ENCODE measurements at regions not wholly inside any gene's neighbourhood (a gene's known extent, or its start where the extent isn't known, plus 50 kb on each side); places are given as distances from the start of the nearest gene placed in this dataset.

DNA sequence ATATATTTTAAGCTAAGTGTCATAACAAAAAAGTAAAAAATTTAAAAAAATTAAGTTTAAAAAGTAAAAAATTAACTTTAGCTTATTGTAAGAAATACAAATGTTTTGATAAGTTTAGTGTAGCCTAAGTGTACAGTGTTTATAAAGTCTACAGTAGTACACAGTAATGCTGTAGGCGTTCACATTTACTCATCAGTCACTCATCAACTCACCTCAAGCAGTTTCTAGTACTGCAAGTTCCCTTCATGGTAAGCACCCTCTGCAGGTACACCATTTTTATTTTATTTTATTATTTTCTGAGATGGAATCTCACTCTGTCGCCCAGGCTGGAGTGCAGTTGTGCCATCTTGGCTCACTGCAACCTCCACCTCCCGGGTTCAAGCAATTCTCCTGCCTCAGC, 316.0 kb downstream of the FGFR2 start:
- no peak for TF ChIP-seq ELF1 (IDR thresholded peaks at IDR 0.05; ENCODE audit: borderline replicate concordance, low read depth)
- TF ChIP-seq, protein P1, sequence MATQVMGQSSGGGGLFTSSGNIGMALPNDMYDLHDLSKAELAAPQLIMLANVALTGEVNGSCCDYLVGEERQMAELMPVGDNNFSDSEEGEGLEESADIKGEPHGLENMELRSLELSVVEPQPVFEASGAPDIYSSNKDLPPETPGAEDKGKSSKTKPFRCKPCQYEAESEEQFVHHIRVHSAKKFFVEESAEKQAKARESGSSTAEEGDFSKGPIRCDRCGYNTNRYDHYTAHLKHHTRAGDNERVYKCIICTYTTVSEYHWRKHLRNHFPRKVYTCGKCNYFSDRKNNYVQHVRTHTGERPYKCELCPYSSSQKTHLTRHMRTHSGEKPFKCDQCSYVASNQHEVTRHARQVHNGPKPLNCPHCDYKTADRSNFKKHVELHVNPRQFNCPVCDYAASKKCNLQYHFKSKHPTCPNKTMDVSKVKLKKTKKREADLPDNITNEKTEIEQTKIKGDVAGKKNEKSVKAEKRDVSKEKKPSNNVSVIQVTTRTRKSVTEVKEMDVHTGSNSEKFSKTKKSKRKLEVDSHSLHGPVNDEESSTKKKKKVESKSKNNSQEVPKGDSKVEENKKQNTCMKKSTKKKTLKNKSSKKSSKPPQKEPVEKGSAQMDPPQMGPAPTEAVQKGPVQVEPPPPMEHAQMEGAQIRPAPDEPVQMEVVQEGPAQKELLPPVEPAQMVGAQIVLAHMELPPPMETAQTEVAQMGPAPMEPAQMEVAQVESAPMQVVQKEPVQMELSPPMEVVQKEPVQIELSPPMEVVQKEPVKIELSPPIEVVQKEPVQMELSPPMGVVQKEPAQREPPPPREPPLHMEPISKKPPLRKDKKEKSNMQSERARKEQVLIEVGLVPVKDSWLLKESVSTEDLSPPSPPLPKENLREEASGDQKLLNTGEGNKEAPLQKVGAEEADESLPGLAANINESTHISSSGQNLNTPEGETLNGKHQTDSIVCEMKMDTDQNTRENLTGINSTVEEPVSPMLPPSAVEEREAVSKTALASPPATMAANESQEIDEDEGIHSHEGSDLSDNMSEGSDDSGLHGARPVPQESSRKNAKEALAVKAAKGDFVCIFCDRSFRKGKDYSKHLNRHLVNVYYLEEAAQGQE (IDR thresholded peaks at IDR 0.05; ENCODE audit: low read depth) = no peak
- TF ChIP-seq RAD21 (IDR thresholded peaks at IDR 0.05; ENCODE audit: low read depth) = no peak
- TF ChIP-seq, protein P2, sequence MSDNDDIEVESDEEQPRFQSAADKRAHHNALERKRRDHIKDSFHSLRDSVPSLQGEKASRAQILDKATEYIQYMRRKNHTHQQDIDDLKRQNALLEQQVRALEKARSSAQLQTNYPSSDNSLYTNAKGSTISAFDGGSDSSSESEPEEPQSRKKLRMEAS (IDR thresholded peaks at IDR 0.05) = no peak
- TF ChIP-seq CEBPB (IDR thresholded peaks at IDR 0.05; ENCODE audit: low read depth) = no peak
- TF ChIP-seq EZH2 (IDR thresholded peaks at IDR 0.05) = no peak
- no peak for TF ChIP-seq YY1 (IDR thresholded peaks at IDR 0.05; ENCODE audit: extremely low read depth, insufficient replicate concordance, low read depth, low read length)
- no peak for TF ChIP-seq SRF (IDR thresholded peaks at IDR 0.05; ENCODE audit: low read depth)
- ATAC-seq (no peak), DNase-seq (ENCODE audit: low read depth, low spot score) (no peak)
- no peaks in the 10 kb centered on the region for H3K9me2 ChIP-seq (ENCODE audit: insufficient read depth)
- H3K9me3 ChIP-seq (ENCODE audit: control insufficient read depth in 1 of 2, insufficient read depth in 1 of 2, low read depth in 1 of 2, low read length in 2 of 2) = no peaks in the 10 kb centered on the region
- H3K4me1 ChIP-seq (ENCODE audit: control insufficient read depth in 1 of 2, insufficient read depth in 2 of 2, low read length in 2 of 2) = no peaks in the 10 kb centered on the region
- ChIA-PET RAD21 (ENCODE audit: low non-redundant PET in 1 of 2, low total read pairs in 2 of 2, uncharacterized antibody in 2 of 2, unreplicated experiment in 2 of 2) (no interaction called here), CTCF (no interaction called here), POLR2A (no interaction called here)
- intact Hi-C loops (cut with micrococcal nuclease) = no loop called here
- no TSS peak for BruUV-seq (replicated peaks)
- no peak overlapping the region for H3K27ac ChIP-seq (ENCODE audit: low read depth, low read length)
- H2AFZ ChIP-seq (ENCODE audit: low read depth, low read length, poor library complexity, severe bottlenecking) = no peak overlapping the region
- H3K9ac ChIP-seq (ENCODE audit: low read length) = no peak overlapping the region
- H3K27me3 ChIP-seq (ENCODE audit: insufficient read depth, low read length) = peaks cover 18% of the 10 kb centered on the region; the same call in 1 of the 2 replicates
- no peaks in the 10 kb centered on the region for H3K79me2 ChIP-seq (ENCODE audit: insufficient read depth, low read length)
- H4K20me1 ChIP-seq (ENCODE audit: insufficient read depth) = no peaks in the 10 kb centered on the region
- H3K4me2 ChIP-seq (ENCODE audit: low read length) = no peak overlapping the region
- no peak overlapping the region for H3K4me3 ChIP-seq (replicated peaks in 1 of 2; ENCODE audit: low read depth in 1 of 2, low read length in 2 of 2)
- no peaks in the 10 kb centered on the region for H3K36me3 ChIP-seq (ENCODE audit: control insufficient read depth in 1 of 2, insufficient read depth in 2 of 2, low read length in 2 of 2)
